Smooth muscle cell (in vitro differentiated cells): ENCODE measurements at regions not wholly inside any gene's neighbourhood (a gene's known extent, or its start where the extent isn't known, plus 50 kb on each side); places are given as distances from the start of the nearest gene placed in this dataset.

ENCODE experiments used
- DNase-seq: peaks from one replicate; lab custom pipeline; 2025; ENCODE audit not compliant: unreplicated experiment; lab: John Stamatoyannopoulos, UW
- H2AFZ ChIP-seq: fragments of 200-600 bp; sonication (generic); 2 replicates; pipeline ENCODE4 v1.6.0; 2016; ENCODE audit warnings: antibody characterized with exemption, low read depth, mild to moderate bottlenecking
- H3F3A ChIP-seq: fragments of 200-600 bp; sonication (generic); 2 replicates; pipeline ENCODE4 v1.6.0; 2017; ENCODE audit warnings: antibody characterized with exemption, low read depth
- H3K27ac ChIP-seq: fragments of 200-600 bp; sonication (generic); 2 replicates; pipeline ENCODE4 v1.5.1; 2016; ENCODE audit warnings: low read depth, mild to moderate bottlenecking
- H3K27me3 ChIP-seq: fragments of 200-600 bp; sonication (generic); 2 replicates; pipeline ENCODE4 v1.6.1; 2016; ENCODE audit warnings: low read depth, mild to moderate bottlenecking
- H3K36me3 ChIP-seq: fragments of 200-600 bp; sonication (generic); 2 replicates; pipeline ENCODE4 v1.5.1; 2016; ENCODE audit warnings: low read depth
- H3K4me1 ChIP-seq: fragments of 200-600 bp; sonication (generic); 2 replicates; pipeline ENCODE4 v1.5.1; 2016; ENCODE audit warnings: low read depth
- H3K4me2 ChIP-seq: fragments of 200-600 bp; sonication (generic); 2 replicates; pipeline ENCODE4 v1.6.0; 2016; ENCODE audit warnings: mild to moderate bottlenecking
- H3K4me3 ChIP-seq: fragments of 200-600 bp; sonication (generic); 2 replicates; pipeline ENCODE4 v1.5.1; 2016; ENCODE audit warnings: mild to moderate bottlenecking
- H3K79me2 ChIP-seq: fragments of 200-600 bp; sonication (generic); 2 replicates; pipeline ENCODE4 v1.6.0; 2016; ENCODE audit warnings: low read depth, mild to moderate bottlenecking
- H3K9ac ChIP-seq: fragments of 200-600 bp; sonication (generic); 2 replicates; pipeline ENCODE4 v1.6.0; 2016; ENCODE audit warnings: low read depth
- H3K9me3 ChIP-seq: fragments of 200-600 bp; sonication (generic); replicated peaks from 2 replicates; pipeline ENCODE4 v1.5.1; 2016; ENCODE audit warnings: low read depth
- H4K20me1 ChIP-seq: fragments of 200-600 bp; sonication (generic); 2 replicates; pipeline ENCODE4 v1.6.0; 2016; ENCODE audit warnings: low read depth
- WGBS: methylation state at CpG from one replicate; pipeline ENCODE4 v1.1.7; 2016; ENCODE audit warnings: low lambda C conversion rate; 5-methylcytosine and 5-hydroxymethylcytosine counted together
- TF ChIP-seq, protein P1 (sequence below): fragments of 200-600 bp; sonication (generic); IDR thresholded peaks from 2 replicates; pipeline ENCODE4 v1.5.1; 2017; ENCODE audit warnings: borderline replicate concordance, mild to moderate bottlenecking, antibody characterized with exemption; ENCODE audit not compliant: insufficient read depth, poor library complexity, severe bottlenecking

DNA sequence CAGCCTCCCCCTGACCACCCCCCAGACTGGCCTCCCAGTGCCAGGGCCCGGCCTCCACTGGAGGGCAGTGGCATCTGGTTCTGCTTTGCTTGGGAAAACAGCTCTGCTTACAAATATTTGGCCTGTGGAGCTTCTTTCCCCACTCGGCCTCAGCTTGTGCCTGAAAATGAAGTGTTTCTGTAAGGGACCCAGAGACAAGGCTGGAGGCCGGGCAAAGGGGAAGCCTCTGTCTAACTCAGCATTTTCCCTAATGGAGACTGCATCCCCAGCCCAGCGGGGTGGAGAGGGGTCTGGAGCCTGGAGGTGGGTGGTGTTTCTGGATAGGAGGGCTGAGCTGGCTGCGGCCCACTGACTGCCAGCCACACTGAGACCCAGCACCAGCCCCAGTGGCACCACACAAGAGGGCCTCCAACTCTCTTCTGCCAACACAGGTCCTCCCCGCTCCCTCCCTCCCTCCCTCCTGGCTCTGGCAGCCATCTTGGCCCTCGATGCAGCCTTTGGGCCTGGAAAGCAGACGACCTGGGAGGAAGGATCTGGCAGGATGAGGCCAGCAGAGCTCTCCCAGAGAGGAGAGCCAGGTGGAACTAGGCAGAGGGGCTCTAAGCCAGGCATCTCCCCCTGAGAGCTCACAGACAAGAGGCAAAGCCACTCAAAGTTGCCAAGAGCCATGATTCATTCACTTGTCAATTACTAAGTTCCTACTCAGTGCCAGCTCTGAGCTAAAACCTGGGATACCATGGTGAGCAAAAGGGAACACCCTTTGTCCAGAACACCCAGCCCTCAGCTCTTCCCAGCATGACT is 77.1 kb upstream of the CD82 start:
- H4K20me1 ChIP-seq: no peaks in the 10 kb centered on the region
- WGBS: 77% methylated on average over 6 of the region's 8 CpGs
- H3K4me3 ChIP-seq: no peak overlapping the region

DNA sequence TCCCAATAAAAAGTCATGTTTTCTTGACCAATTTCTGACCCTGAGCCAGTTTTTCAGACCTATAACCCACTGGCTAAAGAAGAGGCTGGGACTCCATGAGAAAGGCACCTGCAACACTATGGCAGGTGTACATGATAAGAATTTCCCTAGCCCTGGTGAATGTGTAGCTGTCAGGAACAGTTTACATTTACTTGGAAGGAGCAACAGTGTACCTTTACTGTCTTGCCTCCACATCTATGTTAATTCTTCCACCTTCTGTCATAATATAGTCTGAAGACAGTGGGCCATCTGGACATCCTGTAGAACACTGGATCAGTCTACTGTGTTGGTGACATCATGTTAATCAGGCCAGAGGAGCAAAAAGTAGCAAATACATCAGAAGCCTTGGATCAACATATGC is 72.1 kb upstream of the CD82 start:
- no peaks in the 10 kb centered on the region for H3K36me3 ChIP-seq
- TF ChIP-seq, protein P1, sequence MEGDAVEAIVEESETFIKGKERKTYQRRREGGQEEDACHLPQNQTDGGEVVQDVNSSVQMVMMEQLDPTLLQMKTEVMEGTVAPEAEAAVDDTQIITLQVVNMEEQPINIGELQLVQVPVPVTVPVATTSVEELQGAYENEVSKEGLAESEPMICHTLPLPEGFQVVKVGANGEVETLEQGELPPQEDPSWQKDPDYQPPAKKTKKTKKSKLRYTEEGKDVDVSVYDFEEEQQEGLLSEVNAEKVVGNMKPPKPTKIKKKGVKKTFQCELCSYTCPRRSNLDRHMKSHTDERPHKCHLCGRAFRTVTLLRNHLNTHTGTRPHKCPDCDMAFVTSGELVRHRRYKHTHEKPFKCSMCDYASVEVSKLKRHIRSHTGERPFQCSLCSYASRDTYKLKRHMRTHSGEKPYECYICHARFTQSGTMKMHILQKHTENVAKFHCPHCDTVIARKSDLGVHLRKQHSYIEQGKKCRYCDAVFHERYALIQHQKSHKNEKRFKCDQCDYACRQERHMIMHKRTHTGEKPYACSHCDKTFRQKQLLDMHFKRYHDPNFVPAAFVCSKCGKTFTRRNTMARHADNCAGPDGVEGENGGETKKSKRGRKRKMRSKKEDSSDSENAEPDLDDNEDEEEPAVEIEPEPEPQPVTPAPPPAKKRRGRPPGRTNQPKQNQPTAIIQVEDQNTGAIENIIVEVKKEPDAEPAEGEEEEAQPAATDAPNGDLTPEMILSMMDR: no peak
- H3K9ac ChIP-seq: no peak overlapping the region
- H3K79me2 ChIP-seq: no peaks in the 10 kb centered on the region
- no peaks in the 10 kb centered on the region for H4K20me1 ChIP-seq
- no peak overlapping the region for H2AFZ ChIP-seq
- no peak overlapping the region for H3K4me2 ChIP-seq
- H3F3A ChIP-seq: peaks cover 9% of the 10 kb centered on the region
- no peak overlapping the region for H3K4me3 ChIP-seq
- no peaks in the 10 kb centered on the region for H3K9me3 ChIP-seq
- no peaks in the 10 kb centered on the region for H3K4me1 ChIP-seq
- H3K27me3 ChIP-seq: peaks cover 19% of the 10 kb centered on the region
- DNase-seq: no peak
- H3K27ac ChIP-seq: no peak overlapping the region

More for the DNA sequence above, 77.1 kb upstream of the CD82 start:
- H3K9me3 ChIP-seq: no peaks in the 10 kb centered on the region
- no peaks in the 10 kb centered on the region for H3K79me2 ChIP-seq
- DNase-seq: no peak
- no peak overlapping the region for H3K9ac ChIP-seq
- no peaks in the 10 kb centered on the region for H3K36me3 ChIP-seq
- no peak overlapping the region for H3K27ac ChIP-seq
- no peak overlapping the region for H2AFZ ChIP-seq
- H3K4me2 ChIP-seq: no peak overlapping the region
- peaks cover 9% of the 10 kb centered on the region for H3F3A ChIP-seq
- no peaks in the 10 kb centered on the region for H3K4me1 ChIP-seq
- H3K27me3 ChIP-seq: peaks cover 6% of the 10 kb centered on the region
- TF ChIP-seq, protein P1: no peak

DNA sequence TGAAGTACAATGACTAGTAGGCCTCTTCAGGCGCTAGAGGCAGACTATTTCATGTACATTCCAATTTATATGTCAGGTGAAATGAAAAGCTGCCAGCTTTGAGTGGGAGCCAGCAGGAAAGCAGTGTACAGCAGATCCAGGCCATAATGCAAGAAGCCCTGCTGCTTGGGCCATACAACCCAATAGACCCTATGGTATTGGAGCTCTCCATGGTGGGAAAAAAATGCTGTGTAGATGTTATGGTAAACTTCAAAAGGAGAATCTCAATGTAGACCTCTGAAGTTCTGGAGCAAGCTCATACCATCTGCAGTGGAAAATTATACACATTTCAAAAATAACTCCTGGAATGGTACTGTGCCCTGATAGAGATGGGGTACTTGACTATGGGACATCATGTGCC is 71.5 kb upstream of the CD82 start:
- Histone ChIP-seq H3K4me2 (no peak overlapping the region), H4K20me1 (no peaks in the 10 kb centered on the region), H3K9me3 (no peaks in the 10 kb centered on the region), H3F3A (peaks cover 9% of the 10 kb centered on the region), H3K27ac (no peak overlapping the region), H2AFZ (no peak overlapping the region), H3K36me3 (no peaks in the 10 kb centered on the region), H3K79me2 (no peaks in the 10 kb centered on the region), H3K9ac (no peak overlapping the region), H3K4me1 (no peaks in the 10 kb centered on the region), H3K27me3 (peaks cover 19% of the 10 kb centered on the region), H3K4me3 (no peak overlapping the region)
- TF ChIP-seq, protein P1: no peak
- DNase-seq: no peak
- 96% methylated on average over 1 of the region's 1 CpG for WGBS

DNA sequence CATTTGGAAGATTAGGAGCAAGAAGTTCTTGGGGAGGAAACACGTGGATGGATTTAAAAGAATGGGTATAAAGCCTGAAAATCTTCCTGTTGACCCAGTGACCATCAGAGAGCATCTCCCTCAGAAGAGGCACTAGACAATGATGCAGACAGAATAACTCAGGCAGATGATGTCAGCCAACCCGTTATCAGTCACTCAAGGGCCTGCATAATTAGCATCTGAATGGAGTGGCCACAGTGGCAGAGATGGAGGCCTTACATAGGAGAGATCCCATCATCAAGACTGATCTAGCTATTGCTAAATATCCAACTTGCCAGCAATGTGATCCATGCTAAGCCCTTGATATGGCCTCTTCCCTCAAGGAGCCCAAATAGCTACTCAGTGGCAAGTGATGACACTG is 70.7 kb upstream of the CD82 start:
- Histone ChIP-seq H4K20me1 (no peaks in the 10 kb centered on the region), H3K79me2 (no peaks in the 10 kb centered on the region), H3K4me1 (no peaks in the 10 kb centered on the region), H3K36me3 (no peaks in the 10 kb centered on the region), H3K27me3 (peaks cover 15% of the 10 kb centered on the region), H3K9me3 (no peaks in the 10 kb centered on the region), H3K4me2 (no peak overlapping the region), H3K4me3 (no peak overlapping the region), H2AFZ (no peak overlapping the region), H3K9ac (no peak overlapping the region), H3F3A (peaks cover 9% of the 10 kb centered on the region), H3K27ac (no peak overlapping the region)
- WGBS: 77% methylated on average over 2 of the region's 2 CpGs
- DNase-seq: no peak
- TF ChIP-seq, protein P1: no peak
